ENCODE measurements at regions not wholly inside any gene's neighbourhood (a gene's known extent, or its start where the extent isn't known, plus 50 kb on each side); places are given as distances from the start of the nearest gene placed in this dataset.

DNA sequence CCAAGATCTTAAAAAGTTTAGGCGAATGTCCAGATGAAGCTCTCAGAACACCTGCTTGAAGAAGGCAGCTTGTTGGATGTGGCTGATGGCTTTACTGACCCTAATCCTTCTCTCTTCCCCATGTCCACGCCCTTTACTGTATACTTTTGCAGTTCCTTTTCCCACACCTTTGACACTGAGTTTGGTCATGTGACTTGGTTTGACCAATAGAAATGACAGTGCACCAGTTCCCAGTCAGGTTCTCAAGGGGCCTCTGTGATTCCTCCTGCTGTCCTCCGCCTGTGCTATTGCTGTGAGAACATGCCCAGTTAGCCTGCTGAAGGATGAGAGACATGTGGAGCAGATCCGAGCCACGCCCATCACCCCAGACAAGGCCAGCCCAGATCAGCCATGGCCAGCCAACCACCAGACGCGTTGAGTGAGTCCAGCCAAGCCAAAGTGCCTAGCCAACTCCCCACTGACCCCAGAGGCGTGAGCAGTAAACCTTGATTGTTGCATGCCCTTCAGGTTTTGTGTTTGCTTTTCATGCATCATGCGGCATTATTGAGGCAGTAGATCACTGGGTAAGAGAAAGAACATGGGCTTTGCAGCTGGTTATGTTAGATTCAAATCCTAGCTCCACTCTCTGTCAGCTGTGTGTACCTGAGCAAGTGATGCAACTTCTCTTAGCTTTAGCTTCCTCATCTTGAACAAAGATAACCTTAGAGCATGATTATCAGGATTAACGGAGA is 258.0 kb upstream of the SIX2 start:
- Histone ChIP-seq H3K27ac (no peak overlapping the region), H3K4me1 (no peaks in the 10 kb centered on the region), H3K36me3 (no peaks in the 10 kb centered on the region), H3K4me3 (no peak overlapping the region), H3K9me3 (no peaks in the 10 kb centered on the region), H3K27me3 (peaks cover 0 to 8% (median 0%) of the 10 kb centered on the region in 9 donors)
- intact Hi-C loops (cut with DNase I) = no loop called here
- WGBS, 4 donors = 89 to 94% (median 91%) methylated on average over 7 to 10 of the region's 10 CpGs
- ATAC-seq (no peak), DNase-seq (no peak)
- TF ChIP-seq, protein P1, sequence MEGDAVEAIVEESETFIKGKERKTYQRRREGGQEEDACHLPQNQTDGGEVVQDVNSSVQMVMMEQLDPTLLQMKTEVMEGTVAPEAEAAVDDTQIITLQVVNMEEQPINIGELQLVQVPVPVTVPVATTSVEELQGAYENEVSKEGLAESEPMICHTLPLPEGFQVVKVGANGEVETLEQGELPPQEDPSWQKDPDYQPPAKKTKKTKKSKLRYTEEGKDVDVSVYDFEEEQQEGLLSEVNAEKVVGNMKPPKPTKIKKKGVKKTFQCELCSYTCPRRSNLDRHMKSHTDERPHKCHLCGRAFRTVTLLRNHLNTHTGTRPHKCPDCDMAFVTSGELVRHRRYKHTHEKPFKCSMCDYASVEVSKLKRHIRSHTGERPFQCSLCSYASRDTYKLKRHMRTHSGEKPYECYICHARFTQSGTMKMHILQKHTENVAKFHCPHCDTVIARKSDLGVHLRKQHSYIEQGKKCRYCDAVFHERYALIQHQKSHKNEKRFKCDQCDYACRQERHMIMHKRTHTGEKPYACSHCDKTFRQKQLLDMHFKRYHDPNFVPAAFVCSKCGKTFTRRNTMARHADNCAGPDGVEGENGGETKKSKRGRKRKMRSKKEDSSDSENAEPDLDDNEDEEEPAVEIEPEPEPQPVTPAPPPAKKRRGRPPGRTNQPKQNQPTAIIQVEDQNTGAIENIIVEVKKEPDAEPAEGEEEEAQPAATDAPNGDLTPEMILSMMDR (IDR thresholded peaks at IDR 0.05) = no peak
- TF ChIP-seq POLR2A (IDR thresholded peaks at IDR 0.05) = no peak

- no peaks in the 10 kb centered on the region for H3K36me3 ChIP-seq
- 89 to 92% (median 90%) methylated on average over 4 of the region's 4 CpGs for WGBS, 4 donors
- DNase-seq (no peak), ATAC-seq (no peak)
- peaks cover 0 to 8% (median 0%) of the 10 kb centered on the region in 9 donors for H3K27me3 ChIP-seq
- peaks cover 0 to 5% (median 0%) of the 10 kb centered on the region in 12 donors for H3K4me1 ChIP-seq
- TF ChIP-seq, protein P1 (IDR thresholded peaks at IDR 0.05) = no peak
- no peak for TF ChIP-seq POLR2A (IDR thresholded peaks at IDR 0.05)
- H3K9me3 ChIP-seq = no peaks in the 10 kb centered on the region
- no peak overlapping the region for H3K4me3 ChIP-seq
- no peak overlapping the region for H3K27ac ChIP-seq
- intact Hi-C loops (cut with DNase I) = no loop called here
These were observed 256.1 kb upstream of the SIX2 start for GRCh38 chr2:45265336-45265735.

DNA sequence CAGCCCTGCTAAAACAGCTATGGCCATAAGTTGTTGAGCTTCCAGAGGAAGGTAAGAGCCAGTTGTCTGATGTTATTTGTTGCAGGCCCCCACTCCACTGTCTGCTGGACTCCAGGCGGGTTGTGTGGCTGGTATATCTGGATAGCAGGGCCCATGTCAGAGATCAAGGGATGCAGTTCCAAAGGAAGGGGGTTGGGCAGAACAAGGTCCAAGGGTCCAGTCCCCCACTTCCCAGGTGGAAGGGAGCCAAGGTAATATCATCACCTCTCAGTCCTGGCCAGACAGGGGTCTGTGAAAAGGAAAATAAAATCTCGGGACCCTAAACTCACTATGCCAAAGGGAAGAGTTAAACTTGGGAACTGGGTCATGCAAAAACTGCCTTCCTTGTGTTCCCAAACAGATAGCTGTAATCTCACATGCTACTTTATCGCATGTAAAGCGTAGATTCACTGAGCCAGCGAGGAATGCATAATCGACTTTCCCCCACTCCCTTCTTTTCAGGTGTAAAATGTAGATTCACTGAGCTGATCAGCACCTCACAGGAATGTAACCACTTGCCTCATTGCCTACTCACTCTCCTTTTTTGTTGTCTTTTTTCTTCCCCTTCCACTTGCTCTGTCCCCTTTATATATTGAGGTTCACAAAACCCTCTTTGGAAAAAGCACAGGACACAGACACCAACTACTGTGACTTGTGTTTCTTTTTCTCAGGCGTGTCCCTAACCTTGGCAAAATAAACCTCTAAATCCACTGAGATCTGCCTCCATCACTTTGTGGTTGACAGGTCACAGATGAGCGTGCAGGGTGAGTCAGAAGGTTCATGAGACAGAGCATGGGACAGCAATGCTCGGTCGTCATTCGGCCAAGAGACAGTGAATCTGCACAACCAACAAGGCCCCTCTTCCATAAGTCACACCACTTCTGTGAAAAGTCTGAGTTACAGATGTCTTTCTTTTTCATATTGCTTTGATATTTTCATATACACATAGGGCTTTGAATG is 255.3 kb upstream of the SIX2 start:
- Histone ChIP-seq H3K27ac (no peak overlapping the region), H3K4me3 (no peak overlapping the region), H3K27me3 (peaks cover 0 to 6% (median 0%) of the 10 kb centered on the region in 9 donors), H3K9me3 (no peaks in the 10 kb centered on the region), H3K36me3 (no peaks in the 10 kb centered on the region), H3K4me1 (peaks cover 0 to 13% (median 0%) of the 10 kb centered on the region in 12 donors)
- DNase-seq (no peak), ATAC-seq (no peak)
- intact Hi-C loops (cut with DNase I) = no loop called here
- WGBS, 4 donors = 83 to 90% (median 86%) methylated on average over 11 of the region's 11 CpGs
- TF ChIP-seq POLR2A (IDR thresholded peaks at IDR 0.05) = no peak
- TF ChIP-seq, protein P1 (IDR thresholded peaks at IDR 0.05) = no peak

DNA sequence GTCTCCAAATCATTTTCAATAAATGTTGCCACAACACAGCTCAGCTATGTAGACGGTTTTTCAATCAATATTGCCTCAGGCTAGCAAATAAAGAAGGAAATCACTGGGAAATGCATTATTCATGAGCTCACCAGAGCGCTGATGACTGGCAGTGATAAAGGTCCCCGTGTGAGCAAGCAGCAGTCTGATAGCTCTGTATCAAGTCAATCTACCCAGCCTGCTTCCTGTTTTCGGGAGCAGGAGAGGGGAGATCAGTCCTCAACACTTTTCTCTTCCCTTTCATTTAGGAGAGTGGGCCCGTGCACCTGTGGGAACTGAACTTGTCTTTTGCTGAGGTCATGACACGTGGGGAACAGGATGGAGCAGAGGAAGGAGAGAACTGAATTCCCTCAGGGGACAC is 253.9 kb upstream of the SIX2 start:
- no peak for ATAC-seq
- intact Hi-C loops (cut with DNase I) = no loop called here

More for the DNA sequence above, 253.9 kb upstream of the SIX2 start:
- 39 to 60% (median 46%) methylated on average over 6 of the region's 6 CpGs for WGBS, 4 donors
- Histone ChIP-seq H3K36me3 (no peaks in the 10 kb centered on the region), H3K4me1 (peaks cover 0 to 27% (median 0%) of the 10 kb centered on the region in 12 donors), H3K27me3 (no peaks in the 10 kb centered on the region), H3K9me3 (no peaks in the 10 kb centered on the region), H3K27ac (no peak overlapping the region), H3K4me3 (no peak overlapping the region)
- DNase-seq = no peak
- no peak for TF ChIP-seq POLR2A (IDR thresholded peaks at IDR 0.05)
- TF ChIP-seq, protein P1 (IDR thresholded peaks at IDR 0.05) = no peak

Data from heart left ventricle (tissue), 16 donors.